Kidney epithelial cell (primary cell): ENCODE measurements at regions not wholly inside any gene's neighbourhood (a gene's known extent, or its start where the extent isn't known, plus 50 kb on each side); places are given as distances from the start of the nearest gene placed in this dataset.

ENCODE experiments used
- DNase-seq: peaks from one replicate; pipeline ENCODE4 v3.0.0-alpha.2; 2010; ENCODE audit warnings: low read depth
- H3K27me3 ChIP-seq: 2 replicates; pipeline ENCODE4 v1.6.0; 2011; ENCODE audit warnings: low read length; ENCODE audit not compliant: control insufficient read depth, insufficient read depth
- H3K36me3 ChIP-seq: 2 replicates; pipeline ENCODE4 v1.5.1; 2011; ENCODE audit warnings: low read length; ENCODE audit not compliant: control insufficient read depth, insufficient read depth
- H3K4me3 ChIP-seq: 2 replicates; pipeline ENCODE4 v1.5.1; 2011; ENCODE audit warnings: low read depth, mild to moderate bottlenecking, control low read depth, low read length
- CTCF ChIP-seq: IDR thresholded peaks from 2 replicates; pipeline ENCODE4 v1.5.1; 2011; ENCODE audit warnings: mild to moderate bottlenecking, moderate library complexity, low read length, control low read depth, inconsistent platforms; ENCODE audit not compliant: insufficient read depth, poor library complexity, severe bottlenecking

- TF ChIP-seq CTCF = no peak
- H3K36me3 ChIP-seq = no peaks in the 10 kb centered on the region
- DNase-seq = no peak
Measured at GRCh38 chr6:139790527-139790926, 416.1 kb upstream of the CITED2 start.

DNA sequence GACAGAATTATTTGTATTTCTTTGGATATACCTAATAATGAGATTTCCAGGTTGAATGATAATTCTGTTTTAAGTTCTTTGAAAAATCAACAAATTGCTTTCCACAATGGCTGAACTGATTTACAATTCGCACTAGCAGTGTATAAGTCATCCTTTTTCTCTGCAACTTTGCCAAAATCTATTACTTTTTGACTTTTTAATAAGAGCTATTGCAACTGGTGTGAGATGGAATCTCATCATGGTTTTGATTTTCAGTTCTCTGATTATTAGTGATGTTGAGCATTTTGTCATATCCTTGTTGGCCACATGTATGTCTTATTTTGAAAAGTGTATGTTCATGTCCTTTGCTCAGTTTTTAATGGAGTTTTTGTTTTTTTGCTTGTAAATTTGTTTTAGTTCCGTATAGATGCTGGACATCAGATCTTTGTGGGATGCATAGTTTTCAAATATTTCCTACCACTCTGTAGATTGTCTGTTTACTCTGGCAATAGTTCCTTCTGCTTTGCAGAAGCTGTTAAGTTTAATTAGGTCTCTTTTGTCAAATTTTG lies 409.8 kb upstream of the CITED2 start:
- H3K4me3 ChIP-seq = no peak overlapping the region
- TF ChIP-seq CTCF = no peak
- no peak for DNase-seq
- H3K27me3 ChIP-seq = no peaks in the 10 kb centered on the region
- no peaks in the 10 kb centered on the region for H3K36me3 ChIP-seq

More at GRCh38 chr6:139790527-139790926, 416.1 kb upstream of the CITED2 start:
- Histone ChIP-seq H3K4me3 (no peak overlapping the region), H3K27me3 (no peaks in the 10 kb centered on the region)

DNA sequence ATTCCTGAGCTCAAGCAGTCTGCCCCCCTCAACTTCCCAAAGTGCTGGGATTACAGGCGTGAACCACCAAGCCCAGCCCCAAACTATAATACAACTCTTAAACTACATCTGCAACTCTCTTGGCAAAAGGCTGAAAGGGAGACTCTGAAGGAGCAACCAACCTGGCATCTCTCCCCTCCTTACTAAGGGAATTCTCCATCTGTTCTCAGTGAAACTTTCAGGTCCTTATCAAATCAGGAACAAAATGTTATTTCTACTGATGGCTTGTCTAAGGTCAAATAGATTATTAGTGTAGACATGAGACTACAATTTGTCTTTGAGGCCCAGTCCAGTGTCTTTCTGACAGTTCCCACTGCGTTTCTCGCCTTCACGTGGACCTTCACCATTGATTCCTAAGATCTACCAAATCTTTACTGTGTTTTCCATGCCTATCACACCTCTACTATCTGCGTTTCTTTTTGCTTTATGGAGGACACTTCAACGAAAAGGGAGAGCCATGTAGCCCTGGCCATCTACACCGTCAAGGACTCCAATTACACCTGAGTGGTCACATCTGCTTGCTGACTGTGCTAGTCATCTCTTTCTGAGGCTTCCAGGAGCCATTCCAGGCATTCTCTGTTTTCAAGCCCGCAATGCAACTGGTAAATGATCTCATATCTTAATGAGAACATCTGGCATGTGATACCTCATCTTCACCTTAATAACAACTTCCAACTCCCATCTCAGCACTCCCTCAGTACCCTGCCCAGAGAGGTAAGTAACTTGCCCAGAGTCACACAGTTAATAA lies 405.7 kb upstream of the CITED2 start:
- Histone ChIP-seq H3K4me3 (no peak overlapping the region), H3K36me3 (no peaks in the 10 kb centered on the region), H3K27me3 (no peaks in the 10 kb centered on the region)
- DNase-seq = no peak
- TF ChIP-seq CTCF = no peak

DNA sequence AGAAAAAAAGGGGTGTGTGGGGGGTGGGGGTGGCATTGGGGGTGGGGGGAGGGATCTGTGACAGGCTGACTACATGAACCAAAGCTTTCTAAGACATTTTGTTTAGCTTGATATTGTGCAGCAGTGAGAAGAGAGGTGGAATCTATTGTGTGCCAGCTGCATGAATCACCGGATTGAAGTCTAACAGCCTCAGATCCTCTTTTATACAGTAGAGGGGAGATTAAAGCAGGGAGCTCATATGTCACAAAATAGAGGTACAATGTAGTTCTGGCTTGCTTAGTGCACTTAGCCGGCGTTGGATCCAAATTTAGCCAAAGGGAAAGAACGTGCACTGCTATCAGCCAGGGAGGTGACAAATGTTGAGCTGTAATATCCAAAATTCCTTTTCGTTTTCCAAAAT lies 404.2 kb upstream of the CITED2 start:
- TF ChIP-seq CTCF = no peak
- no peaks in the 10 kb centered on the region for H3K36me3 ChIP-seq
- H3K4me3 ChIP-seq = no peak overlapping the region
- H3K27me3 ChIP-seq = no peaks in the 10 kb centered on the region
- DNase-seq = no peak

- no peak overlapping the region for H3K4me3 ChIP-seq
- TF ChIP-seq CTCF = no peak
- H3K36me3 ChIP-seq = no peaks in the 10 kb centered on the region
- no peaks in the 10 kb centered on the region for H3K27me3 ChIP-seq
- no peak for DNase-seq
Measured at GRCh38 chr6:139778106-139778505, 403.7 kb upstream of the CITED2 start.
